IMR-90 (cell line): ENCODE measurements at regions not wholly inside any gene's neighbourhood (a gene's known extent, or its start where the extent isn't known, plus 50 kb on each side); places are given as distances from the start of the nearest gene placed in this dataset.

Source experiments
- BHLHE40 ChIP-seq: fragments of 150-350 bp; IDR thresholded peaks from 2 replicates; pipeline ENCODE4 v1.6.1; 2016; ENCODE audit warnings: mild to moderate bottlenecking, low read depth, low read length
- CTCF ChIP-seq: conservative IDR thresholded peaks from 2 replicates; pipeline ENCODE4 v1.5.1; 2012; ENCODE audit warnings: mild to moderate bottlenecking, low read depth, low read length, improper control_type of control experiment
- FOS ChIP-seq: fragments of 150-350 bp; IDR thresholded peaks from 2 replicates; pipeline ENCODE4 v1.6.1; 2016; ENCODE audit warnings: low read depth, low read length
- MAFK ChIP-seq: IDR thresholded peaks from 2 replicates; pipeline ENCODE4 v1.6.1; 2012; ENCODE audit warnings: low read depth, low read length, improper control_type of control experiment
- MAZ ChIP-seq: IDR thresholded peaks from 2 replicates; pipeline ENCODE4 v1.6.1; 2012; ENCODE audit warnings: low read depth, mild to moderate bottlenecking, low read length, improper control_type of control experiment, moderate library complexity, borderline replicate concordance
- MXI1 ChIP-seq: IDR thresholded peaks from 2 replicates; pipeline ENCODE4 v1.6.1; 2012; ENCODE audit warnings: low read depth, mild to moderate bottlenecking, low read length, moderate library complexity, borderline replicate concordance
- POLR2A ChIP-seq: IDR thresholded peaks from 2 replicates; pipeline ENCODE4 v1.6.1; 2012; ENCODE audit warnings: mild to moderate bottlenecking, low read depth, low read length
- RAD21 ChIP-seq: IDR thresholded peaks from 2 replicates; pipeline ENCODE4 v1.6.1; 2012; ENCODE audit warnings: low read length, improper control_type of control experiment
- TF ChIP-seq, protein P1 (sequence below): fragments of 150-350 bp; IDR thresholded peaks from 2 replicates; pipeline ENCODE4 v1.6.1; 2017; ENCODE audit warnings: mild to moderate bottlenecking, antibody characterized with exemption, low read length, low read depth

- no peak for TF ChIP-seq POLR2A
- no peak for TF ChIP-seq CTCF
- no peak for TF ChIP-seq FOS
- TF ChIP-seq RAD21: no peak
- TF ChIP-seq MXI1: no peak
- TF ChIP-seq, protein P1, sequence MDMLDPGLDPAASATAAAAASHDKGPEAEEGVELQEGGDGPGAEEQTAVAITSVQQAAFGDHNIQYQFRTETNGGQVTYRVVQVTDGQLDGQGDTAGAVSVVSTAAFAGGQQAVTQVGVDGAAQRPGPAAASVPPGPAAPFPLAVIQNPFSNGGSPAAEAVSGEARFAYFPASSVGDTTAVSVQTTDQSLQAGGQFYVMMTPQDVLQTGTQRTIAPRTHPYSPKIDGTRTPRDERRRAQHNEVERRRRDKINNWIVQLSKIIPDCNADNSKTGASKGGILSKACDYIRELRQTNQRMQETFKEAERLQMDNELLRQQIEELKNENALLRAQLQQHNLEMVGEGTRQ: no peak
- TF ChIP-seq BHLHE40: no peak
- TF ChIP-seq MAZ: no peak
- no peak for TF ChIP-seq MAFK
These were observed 900.7 kb downstream of the SOCS6 start for GRCh38 chr18:71189581-71189980.
